IMR-90 (cell line): ENCODE measurements at regions not wholly inside any gene's neighbourhood (a gene's known extent, or its start where the extent isn't known, plus 50 kb on each side); places are given as distances from the start of the nearest gene placed in this dataset.

Source experiments
- ATAC-seq: fragments of 200-7000 bp; cut with Tn5 transposase; 2 replicates; pipeline ENCODE4 v1.9.1; 2020; ENCODE audit warnings: low read depth, mild to moderate bottlenecking, moderate library complexity
- BruUV-seq: library from RNA; stranded (reverse); fragments of 400-500 nt; replicated peaks from 2 replicates; lab custom pipeline; 2021; lab: Mats Ljungman, UMichigan
- CTCF ChIA-PET: fragments of 300-600 bp; formaldehyde crosslinking; extraction: SDS; loops from one replicate; lab custom pipeline; 2021; ENCODE audit warnings: antibody characterized with exemption; lab: Yijun Ruan, JAX
- POLR2A ChIA-PET: fragments of 300-600 bp; sonication (Branson Sonifier 250); formaldehyde crosslinking; loops from one replicate; lab custom pipeline; 2022; ENCODE audit warnings: antibody characterized with exemption; ENCODE audit not compliant: unreplicated experiment; lab: Charles Lee
- DNase-seq: peaks from one replicate; pipeline ENCODE4 v3.0.0; 2013
- H2AFZ ChIP-seq: replicated peaks from 2 replicates; pipeline ENCODE3; 2013; ENCODE audit warnings: low read length, mild to moderate bottlenecking; ENCODE audit not compliant: poor library complexity
- H2AK5ac ChIP-seq: 2 replicates; pipeline ENCODE4 v1.6.1; 2013; ENCODE audit warnings: low read depth, low read length, inconsistent platforms
- H2AK9ac ChIP-seq: replicated peaks from 2 replicates; pipeline ENCODE3; 2013; ENCODE audit warnings: mild to moderate bottlenecking, low read depth, low read length, moderate library complexity; ENCODE audit not compliant: poor library complexity
- H2BK120ac ChIP-seq: 2 replicates; pipeline ENCODE4 v1.6.1; 2013; ENCODE audit warnings: low read depth, low read length, inconsistent platforms
- H2BK15ac ChIP-seq: 3 replicates; pipeline ENCODE4 v1.6.1; 2013; ENCODE audit warnings: low read depth, low read length, inconsistent platforms
- H2BK20ac ChIP-seq: 2 replicates; pipeline ENCODE4 v1.6.1; 2013; ENCODE audit warnings: low read depth, mild to moderate bottlenecking, inconsistent platforms, low read length, moderate library complexity
- H2BK5ac ChIP-seq: 2 replicates; pipeline ENCODE4 v1.6.1; 2013; ENCODE audit warnings: mild to moderate bottlenecking, low read depth, low read length, inconsistent platforms; ENCODE audit not compliant: poor library complexity, severe bottlenecking
- H3K14ac ChIP-seq: replicated peaks from 2 replicates; pipeline ENCODE4 v1.6.1; 2013; ENCODE audit warnings: low read depth, low read length, inconsistent platforms
- H3K18ac ChIP-seq: 2 replicates; pipeline ENCODE4 v1.6.1; 2013; ENCODE audit warnings: low read depth, low read length, control low read depth
- H3K23ac ChIP-seq: 2 replicates; pipeline ENCODE4 v1.6.1; 2013; ENCODE audit warnings: low read depth, low read length, inconsistent platforms
- H3K27ac ChIP-seq: 2 replicates; pipeline ENCODE4 v1.5.1; 2013; ENCODE audit warnings: mild to moderate bottlenecking, control low read depth, low read length; ENCODE audit not compliant: insufficient read depth
- H3K27me3 ChIP-seq: 2 replicates; pipeline ENCODE4 v1.6.1; 2013; ENCODE audit warnings: low read length; ENCODE audit not compliant: control insufficient read depth, insufficient read depth
- H3K36me3 ChIP-seq: 2 replicates; pipeline ENCODE4 v1.6.1; 2013; ENCODE audit warnings: low read length, mixed read lengths; ENCODE audit not compliant: control insufficient read depth, insufficient read depth
- H3K4ac ChIP-seq: 2 replicates; pipeline ENCODE4 v1.6.1; 2013; ENCODE audit warnings: low read depth, low read length, inconsistent platforms
- H3K4me1 ChIP-seq: 2 replicates; pipeline ENCODE4 v1.6.1; 2013; ENCODE audit warnings: low read length, mixed read lengths; ENCODE audit not compliant: control insufficient read depth, insufficient read depth
- H3K4me2 ChIP-seq: 2 replicates; pipeline ENCODE4 v1.6.1; 2013; ENCODE audit warnings: low read depth, mild to moderate bottlenecking, control low read depth, low read length, moderate library complexity
- H3K4me3 ChIP-seq: 2 replicates; pipeline ENCODE4 v1.5.1; 2013; ENCODE audit warnings: low read depth, mild to moderate bottlenecking, control low read depth, low read length, moderate library complexity; ENCODE audit not compliant: insufficient read depth
- H3K56ac ChIP-seq: 2 replicates; pipeline ENCODE4 v1.6.1; 2013; ENCODE audit warnings: low read length, inconsistent platforms; ENCODE audit not compliant: insufficient read depth; ENCODE audit errors: extremely low read depth
- H3K79me1 ChIP-seq, 2 experiments: 2 replicates each; pipeline ENCODE4 v1.6.1; 2013; ENCODE audit warnings: low read length in 2 of 2, inconsistent platforms in 1 of 2, low read depth in 1 of 2
- H3K9ac ChIP-seq: 2 replicates; pipeline ENCODE4 v1.6.1; 2013; ENCODE audit warnings: low read depth, low read length, control low read depth
- H3K9me1 ChIP-seq: 2 replicates; pipeline ENCODE4 v1.6.1; 2013; ENCODE audit warnings: low read length, inconsistent platforms; ENCODE audit not compliant: insufficient read depth
- H3K9me3 ChIP-seq: 2 replicates; pipeline ENCODE4 v1.6.1; 2013; ENCODE audit warnings: low read length; ENCODE audit not compliant: control insufficient read depth, insufficient read depth
- H4K20me1 ChIP-seq: 2 replicates; pipeline ENCODE4 v1.6.1; 2013; ENCODE audit warnings: low read length, inconsistent platforms; ENCODE audit not compliant: insufficient read depth
- H4K5ac ChIP-seq: 2 replicates; pipeline ENCODE4 v1.6.1; 2013; ENCODE audit warnings: mild to moderate bottlenecking, low read depth, low read length, control low read depth
- H4K8ac ChIP-seq, 2 experiments: 2 replicates each; pipeline ENCODE4 v1.6.1; 2013; ENCODE audit warnings: low read depth in 2 of 2, low read length in 2 of 2, control low read depth in 1 of 2, inconsistent platforms in 1 of 2
- H4K91ac ChIP-seq: 2 replicates; pipeline ENCODE4 v1.6.1; 2013; ENCODE audit warnings: low read depth, low read length, inconsistent platforms; ENCODE audit not compliant: insufficient read depth
- MAFK ChIP-seq: IDR thresholded peaks from 2 replicates; pipeline ENCODE4 v1.6.1; 2012; ENCODE audit warnings: low read depth, low read length, improper control_type of control experiment
- MAZ ChIP-seq: IDR thresholded peaks from 2 replicates; pipeline ENCODE4 v1.6.1; 2012; ENCODE audit warnings: low read depth, mild to moderate bottlenecking, low read length, improper control_type of control experiment, moderate library complexity, borderline replicate concordance
- MXI1 ChIP-seq: IDR thresholded peaks from 2 replicates; pipeline ENCODE4 v1.6.1; 2012; ENCODE audit warnings: low read depth, mild to moderate bottlenecking, low read length, moderate library complexity, borderline replicate concordance
- POLR2A ChIP-seq: IDR thresholded peaks from 2 replicates; pipeline ENCODE4 v1.6.1; 2012; ENCODE audit warnings: mild to moderate bottlenecking, low read depth, low read length
- RAD21 ChIP-seq: IDR thresholded peaks from 2 replicates; pipeline ENCODE4 v1.6.1; 2012; ENCODE audit warnings: low read length, improper control_type of control experiment
- RFX5 ChIP-seq: IDR thresholded peaks from 2 replicates; pipeline ENCODE4 v1.8.0; 2012; ENCODE audit warnings: low read depth, mild to moderate bottlenecking, low read length, moderate library complexity
- WGBS, 2 experiments: methylation state at CpG; one replicate each; pipeline versions ENCODE4 v1.1.5 to v1.1.7; 2013; ENCODE audit warnings: missing lambda C conversion rate in 2 of 2; ENCODE audit not compliant: insufficient read length in 1 of 2; ENCODE audit errors: extremely low coverage in 2 of 2; 5-methylcytosine and 5-hydroxymethylcytosine counted together
- dilution Hi-C: fragments of 300-500 bp; cut with HindIII; formaldehyde crosslinking; loops from one replicate; pipeline ENCODE4 v1.14.3; 2018; ENCODE audit warnings: low sequenced_read_pairs; ENCODE audit not compliant: unreplicated experiment
- in situ Hi-C: fragments of 300-500 bp; cut with MboI; formaldehyde crosslinking; loops from 3 replicates; pipeline ENCODE4 v1.14.3; 2019; ENCODE audit warnings: low sequenced_read_pairs, inconsistent platforms, mixed read lengths
- intact Hi-C: fragments of 100-400 bp; cut with micrococcal nuclease; formaldehyde crosslinking; loops from 2 replicates; pipeline ENCODE4 v1.10.0; 2022
- TF ChIP-seq, protein P1 (sequence below): conservative IDR thresholded peaks from 2 replicates; pipeline ENCODE4 v1.5.1; 2012; ENCODE audit warnings: mild to moderate bottlenecking, low read depth, low read length, improper control_type of control experiment
- TF ChIP-seq, protein P2 (sequence below): fragments of 150-350 bp; IDR thresholded peaks from 2 replicates; pipeline ENCODE4 v1.6.1; 2016; ENCODE audit warnings: low read depth, mild to moderate bottlenecking, low read length, moderate library complexity, borderline replicate concordance
- TF ChIP-seq, protein P3 (sequence below): fragments of 150-350 bp; IDR thresholded peaks from 2 replicates; pipeline ENCODE4 v1.6.1; 2017; ENCODE audit warnings: mild to moderate bottlenecking, antibody characterized with exemption, low read length, low read depth

DNA sequence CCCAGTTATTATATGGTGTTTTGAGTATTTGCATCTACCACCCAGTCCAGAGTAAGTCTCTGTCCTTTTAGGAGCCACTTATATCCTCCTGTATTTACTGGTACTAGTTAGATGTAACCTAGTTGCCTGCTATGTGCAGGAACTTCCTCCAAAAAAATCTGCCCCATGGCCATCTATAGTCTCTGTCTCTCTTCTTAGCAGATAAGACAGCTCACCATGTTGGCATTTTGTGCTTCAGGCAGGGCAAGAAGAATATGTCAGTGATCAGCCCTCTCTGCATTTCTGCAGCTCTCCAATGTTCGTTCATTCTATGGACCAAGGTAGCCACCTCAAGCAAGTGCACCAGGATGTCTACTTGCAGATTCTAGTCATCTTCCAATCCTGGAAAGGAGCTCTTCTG lies 446.5 kb downstream of the TLE1 start:
- Histone ChIP-seq H3K4me2 (no peak overlapping the region), H4K8ac (no peak overlapping the region), H2AFZ (no peak overlapping the region), H2AK9ac (no peak overlapping the region), H3K9me3 (no peaks in the 10 kb centered on the region), H2AK5ac (no peak overlapping the region), H3K36me3 (no peaks in the 10 kb centered on the region), H3K27ac (no peak overlapping the region), H3K4ac (no peak overlapping the region), H3K56ac (no peak overlapping the region), H3K18ac (no peak overlapping the region), H4K20me1 (no peaks in the 10 kb centered on the region), H2BK5ac (no peak overlapping the region), H3K4me1 (no peaks in the 10 kb centered on the region; the same call in 1 of the 2 replicates), H3K4me3 (no peak overlapping the region), H3K23ac (no peak overlapping the region), H3K14ac (0 out of 2 replicates have a peak overlapping the region, but pooled peaks have one; percentile 54), H3K27me3 (no peaks in the 10 kb centered on the region), H4K5ac (no peak overlapping the region), H2BK120ac (no peak overlapping the region), H3K9me1 (no peaks in the 10 kb centered on the region), H3K79me1 (no peaks in the 10 kb centered on the region), H3K9ac (no peak overlapping the region), H4K91ac (no peak overlapping the region), H2BK20ac (no peak overlapping the region), H2BK15ac (no peak overlapping the region)
- in situ Hi-C loops = no loop called here
- ChIA-PET POLR2A (no interaction called here), CTCF (no interaction called here)
- ATAC-seq (no peak), DNase-seq (no peak)
- dilution Hi-C loops = no loop called here
- no TSS peak for BruUV-seq
- intact Hi-C loops = loop anchor here (10.0 kb wide), 1 partner anchor 442 kb away; the partner anchor contains the start of gene TLE1
- TF ChIP-seq RFX5 (no peak), RAD21 (no peak), MAFK (no peak), MXI1 (no peak), POLR2A (no peak), MAZ (no peak)
- TF ChIP-seq, protein P1, sequence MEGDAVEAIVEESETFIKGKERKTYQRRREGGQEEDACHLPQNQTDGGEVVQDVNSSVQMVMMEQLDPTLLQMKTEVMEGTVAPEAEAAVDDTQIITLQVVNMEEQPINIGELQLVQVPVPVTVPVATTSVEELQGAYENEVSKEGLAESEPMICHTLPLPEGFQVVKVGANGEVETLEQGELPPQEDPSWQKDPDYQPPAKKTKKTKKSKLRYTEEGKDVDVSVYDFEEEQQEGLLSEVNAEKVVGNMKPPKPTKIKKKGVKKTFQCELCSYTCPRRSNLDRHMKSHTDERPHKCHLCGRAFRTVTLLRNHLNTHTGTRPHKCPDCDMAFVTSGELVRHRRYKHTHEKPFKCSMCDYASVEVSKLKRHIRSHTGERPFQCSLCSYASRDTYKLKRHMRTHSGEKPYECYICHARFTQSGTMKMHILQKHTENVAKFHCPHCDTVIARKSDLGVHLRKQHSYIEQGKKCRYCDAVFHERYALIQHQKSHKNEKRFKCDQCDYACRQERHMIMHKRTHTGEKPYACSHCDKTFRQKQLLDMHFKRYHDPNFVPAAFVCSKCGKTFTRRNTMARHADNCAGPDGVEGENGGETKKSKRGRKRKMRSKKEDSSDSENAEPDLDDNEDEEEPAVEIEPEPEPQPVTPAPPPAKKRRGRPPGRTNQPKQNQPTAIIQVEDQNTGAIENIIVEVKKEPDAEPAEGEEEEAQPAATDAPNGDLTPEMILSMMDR = no peak
- TF ChIP-seq, protein P2, sequence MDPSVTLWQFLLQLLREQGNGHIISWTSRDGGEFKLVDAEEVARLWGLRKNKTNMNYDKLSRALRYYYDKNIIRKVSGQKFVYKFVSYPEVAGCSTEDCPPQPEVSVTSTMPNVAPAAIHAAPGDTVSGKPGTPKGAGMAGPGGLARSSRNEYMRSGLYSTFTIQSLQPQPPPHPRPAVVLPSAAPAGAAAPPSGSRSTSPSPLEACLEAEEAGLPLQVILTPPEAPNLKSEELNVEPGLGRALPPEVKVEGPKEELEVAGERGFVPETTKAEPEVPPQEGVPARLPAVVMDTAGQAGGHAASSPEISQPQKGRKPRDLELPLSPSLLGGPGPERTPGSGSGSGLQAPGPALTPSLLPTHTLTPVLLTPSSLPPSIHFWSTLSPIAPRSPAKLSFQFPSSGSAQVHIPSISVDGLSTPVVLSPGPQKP = no peak
- TF ChIP-seq, protein P3, sequence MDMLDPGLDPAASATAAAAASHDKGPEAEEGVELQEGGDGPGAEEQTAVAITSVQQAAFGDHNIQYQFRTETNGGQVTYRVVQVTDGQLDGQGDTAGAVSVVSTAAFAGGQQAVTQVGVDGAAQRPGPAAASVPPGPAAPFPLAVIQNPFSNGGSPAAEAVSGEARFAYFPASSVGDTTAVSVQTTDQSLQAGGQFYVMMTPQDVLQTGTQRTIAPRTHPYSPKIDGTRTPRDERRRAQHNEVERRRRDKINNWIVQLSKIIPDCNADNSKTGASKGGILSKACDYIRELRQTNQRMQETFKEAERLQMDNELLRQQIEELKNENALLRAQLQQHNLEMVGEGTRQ = no peak
- 100% methylated on average over 1 of the region's 1 CpG; no CpG with 5 or more reads in 1 of the 2 experiments for WGBS, 2 experiments
